H1 (cell line): ENCODE measurements at regions not wholly inside any gene's neighbourhood (a gene's known extent, or its start where the extent isn't known, plus 50 kb on each side); places are given as distances from the start of the nearest gene placed in this dataset.

Experiments used
- CHD7 ChIP-seq: fragments of 300-600 bp; sonication (generic); IDR thresholded peaks from 2 replicates; pipeline ENCODE4 v1.7.1; 2012; ENCODE audit warnings: low read length, moderate library complexity, mild to moderate bottlenecking, inconsistent platforms; ENCODE audit not compliant: insufficient replicate concordance
- NRF1 ChIP-seq: IDR thresholded peaks from 2 replicates; pipeline ENCODE4 v1.6.1; 2011; ENCODE audit warnings: mild to moderate bottlenecking, low read depth, low read length, improper control_type of control experiment
- RAD21 ChIP-seq, 2 experiments: IDR thresholded peaks in 1 of 2; conservative IDR thresholded peaks in 1 of 2; 2 replicates each; pipeline ENCODE4 v1.6.1; 2011; ENCODE audit warnings: low read depth in 2 of 2, low read length in 2 of 2, improper control_type of control experiment in 1 of 2, inconsistent platforms in 1 of 2, mild to moderate bottlenecking in 1 of 2, moderate library complexity in 1 of 2
- SAP30 ChIP-seq: fragments of 300-600 bp; sonication (generic); IDR thresholded peaks from 2 replicates; pipeline ENCODE4 v1.7.1; 2012; ENCODE audit warnings: low read length, moderate library complexity, mild to moderate bottlenecking, inconsistent platforms; ENCODE audit not compliant: insufficient read depth, insufficient replicate concordance
- TCF12 ChIP-seq: IDR thresholded peaks from 2 replicates; pipeline ENCODE4 v1.6.1; 2011; ENCODE audit warnings: low read depth, mild to moderate bottlenecking, low read length

GRCh38 chr3:23752126-23752525 is 53.6 kb upstream of the UBE2E1 start (continued):
- TF ChIP-seq CHD7 (no peak), RAD21 (IDR thresholded peaks at IDR 0.05 in 1 of 2, conservative IDR thresholded peaks at IDR 0.05 in 1 of 2; ENCODE audit: low read depth in 2 of 2, low read length in 2 of 2) (no peak), NRF1 (no peak), SAP30 (no peak), TCF12 (no peak)
